ENCODE measurements at regions not wholly inside any gene's neighbourhood (a gene's known extent, or its start where the extent isn't known, plus 50 kb on each side); places are given as distances from the start of the nearest gene placed in this dataset.

DNA sequence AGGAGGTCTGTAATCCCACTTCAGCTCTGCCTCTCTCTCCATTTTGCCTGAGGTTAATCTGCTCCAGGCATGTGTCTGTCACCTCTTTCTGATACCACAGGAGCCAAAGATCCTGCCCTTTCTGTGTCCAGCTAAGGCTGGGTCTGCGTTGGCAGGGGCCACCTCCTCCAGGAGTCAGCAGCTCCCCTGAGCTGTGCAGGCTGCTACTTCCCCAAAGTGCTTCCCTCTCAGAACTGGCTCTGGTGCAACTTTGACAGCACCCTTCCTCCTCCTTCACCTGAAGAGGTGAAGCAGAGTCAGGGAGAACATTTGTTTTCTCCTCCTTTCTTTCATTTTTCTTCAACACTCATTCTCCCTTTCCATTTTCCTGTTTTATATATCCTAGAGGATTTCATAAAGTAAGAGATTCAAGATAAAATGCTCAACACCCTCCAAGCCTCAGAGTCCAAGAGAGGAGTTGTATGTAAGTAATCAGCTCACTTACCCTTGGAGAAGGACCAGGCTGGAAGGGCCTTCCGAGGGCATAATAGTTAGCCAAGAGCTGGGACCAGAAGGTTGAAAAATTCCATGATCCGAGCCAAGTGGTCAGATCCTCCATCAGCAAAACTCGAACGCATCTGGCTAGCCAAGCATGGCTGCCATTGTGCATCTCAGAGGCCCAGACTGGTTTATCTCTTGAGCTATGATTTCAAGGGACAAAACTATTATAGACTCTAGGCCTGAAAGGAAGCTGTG lies 257.3 kb downstream of the PTEN start:
- Histone ChIP-seq H3K36me3 (ENCODE audit: control insufficient read depth in 2 of 2, insufficient read depth in 1 of 2, low read length in 2 of 2) (no peaks in the 10 kb centered on the region), H3K4me3 (ENCODE audit: low read depth, low read length) (no peak overlapping the region), H3K4me1 (ENCODE audit: control insufficient read depth, insufficient read depth, low read length) (peaks cover 11% of the 10 kb centered on the region), H3K27ac (ENCODE audit: extremely low read depth, low read depth, low read length) (no peak overlapping the region), H3K9me3 (ENCODE audit: control insufficient read depth, insufficient read depth, low read depth, low read length) (no peaks in the 10 kb centered on the region)
- TF ChIP-seq ZNF544 (tag by site-specific recombination; IDR thresholded peaks at IDR 0.05): no peak
- TF ChIP-seq PRDM1 (tag by site-specific recombination; IDR thresholded peaks at IDR 0.05): no peak
- TF ChIP-seq ZNF837 (tag by site-specific recombination; IDR thresholded peaks at IDR 0.05): no peak
- no peak for TF ChIP-seq BCL11A (tag by site-specific recombination; IDR thresholded peaks at IDR 0.05; ENCODE audit: low read depth)
- no peak for TF ChIP-seq ZNF621 (tag by site-specific recombination; IDR thresholded peaks at IDR 0.05)
- TF ChIP-seq, protein P1, sequence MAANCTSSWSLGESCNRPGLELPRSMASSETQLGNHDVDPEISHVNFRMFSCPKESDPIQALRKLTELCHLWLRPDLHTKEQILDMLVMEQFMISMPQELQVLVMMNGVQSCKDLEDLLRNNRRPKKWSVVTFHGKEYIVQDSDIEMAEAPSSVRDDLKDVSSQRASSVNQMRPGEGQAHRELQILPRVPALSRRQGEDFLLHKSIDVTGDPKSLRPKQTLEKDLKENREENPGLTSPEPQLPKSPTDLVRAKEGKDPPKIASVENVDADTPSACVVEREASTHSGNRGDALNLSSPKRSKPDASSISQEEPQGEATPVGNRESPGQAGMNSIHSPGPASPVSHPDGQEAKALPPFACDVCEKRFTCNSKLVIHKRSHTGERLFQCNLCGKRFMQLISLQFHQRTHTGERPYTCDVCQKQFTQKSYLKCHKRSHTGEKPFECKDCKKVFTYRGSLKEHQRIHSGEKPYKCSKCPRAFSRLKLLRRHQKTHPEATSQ (tag by site-specific recombination; IDR thresholded peaks at IDR 0.05): no peak
- TF ChIP-seq YY2 (tag by site-specific recombination; IDR thresholded peaks at IDR 0.05): no peak
- no peak for TF ChIP-seq FEZF1 (tag by site-specific recombination; IDR thresholded peaks at IDR 0.05)
- TF ChIP-seq ZNF658 (tag by site-specific recombination; IDR thresholded peaks at IDR 0.05): no peak
- TF ChIP-seq, protein P2, sequence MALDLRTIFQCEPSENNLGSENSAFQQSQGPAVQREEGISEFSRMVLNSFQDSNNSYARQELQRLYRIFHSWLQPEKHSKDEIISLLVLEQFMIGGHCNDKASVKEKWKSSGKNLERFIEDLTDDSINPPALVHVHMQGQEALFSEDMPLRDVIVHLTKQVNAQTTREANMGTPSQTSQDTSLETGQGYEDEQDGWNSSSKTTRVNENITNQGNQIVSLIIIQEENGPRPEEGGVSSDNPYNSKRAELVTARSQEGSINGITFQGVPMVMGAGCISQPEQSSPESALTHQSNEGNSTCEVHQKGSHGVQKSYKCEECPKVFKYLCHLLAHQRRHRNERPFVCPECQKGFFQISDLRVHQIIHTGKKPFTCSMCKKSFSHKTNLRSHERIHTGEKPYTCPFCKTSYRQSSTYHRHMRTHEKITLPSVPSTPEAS (tag by site-specific recombination; IDR thresholded peaks at IDR 0.05): no peak
- no peak for TF ChIP-seq ZNF132 (tag by site-specific recombination; IDR thresholded peaks at IDR 0.05; ENCODE audit: borderline replicate concordance)
- TF ChIP-seq KLF9 (tag by site-specific recombination; IDR thresholded peaks at IDR 0.05; ENCODE audit: low read depth): no peak
- TF ChIP-seq ZNF585B (tag by site-specific recombination; IDR thresholded peaks at IDR 0.05): no peak
- TF ChIP-seq ZNF202 (tag by site-specific recombination; IDR thresholded peaks at IDR 0.05; ENCODE audit: borderline replicate concordance): no peak
- TF ChIP-seq GLIS1 (tag by site-specific recombination; IDR thresholded peaks at IDR 0.05): no peak
- TF ChIP-seq, protein P3, sequence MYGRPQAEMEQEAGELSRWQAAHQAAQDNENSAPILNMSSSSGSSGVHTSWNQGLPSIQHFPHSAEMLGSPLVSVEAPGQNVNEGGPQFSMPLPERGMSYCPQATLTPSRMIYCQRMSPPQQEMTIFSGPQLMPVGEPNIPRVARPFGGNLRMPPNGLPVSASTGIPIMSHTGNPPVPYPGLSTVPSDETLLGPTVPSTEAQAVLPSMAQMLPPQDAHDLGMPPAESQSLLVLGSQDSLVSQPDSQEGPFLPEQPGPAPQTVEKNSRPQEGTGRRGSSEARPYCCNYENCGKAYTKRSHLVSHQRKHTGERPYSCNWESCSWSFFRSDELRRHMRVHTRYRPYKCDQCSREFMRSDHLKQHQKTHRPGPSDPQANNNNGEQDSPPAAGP (tag by site-specific recombination; IDR thresholded peaks at IDR 0.05): no peak
- TF ChIP-seq ZNF112 (tag by site-specific recombination; IDR thresholded peaks at IDR 0.05): no peak
- ChIA-PET POLR2A (no interaction called here), CTCF (interaction anchor here (0.6 to 1.0 kb wide), 4 partner anchors 8 to 305 kb away, joined by 3 to 5 read pairs (median 4); no protein-coding TSS in a partner anchor)

DNA sequence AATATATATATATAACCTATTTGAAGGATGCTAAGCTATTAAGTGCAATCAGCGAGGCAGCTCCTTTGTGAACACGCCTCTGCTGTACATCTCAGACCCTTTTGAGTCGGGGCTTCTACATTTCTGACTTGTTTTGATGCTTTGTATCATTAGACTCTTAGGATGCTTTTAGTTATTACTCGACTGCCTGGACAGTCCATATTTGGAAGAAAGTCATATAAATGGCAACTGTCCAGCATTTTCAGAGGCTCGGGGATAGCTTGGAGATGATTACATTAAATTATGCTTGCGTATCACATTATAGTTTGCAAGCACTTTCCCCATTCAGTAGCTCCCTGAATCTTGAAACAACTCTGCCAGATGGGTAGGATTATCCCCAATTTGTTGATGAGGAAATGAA lies 257.9 kb downstream of the PTEN start:
- Histone ChIP-seq H3K27ac (ENCODE audit: extremely low read depth, low read depth, low read length) (no peak overlapping the region), H3K4me1 (ENCODE audit: control insufficient read depth, insufficient read depth, low read length) (peaks cover 6% of the 10 kb centered on the region; the same call in 1 of the 2 replicates), H3K4me3 (ENCODE audit: low read depth, low read length) (no peak overlapping the region), H3K9me3 (ENCODE audit: control insufficient read depth, insufficient read depth, low read depth, low read length) (no peaks in the 10 kb centered on the region), H3K36me3 (ENCODE audit: control insufficient read depth in 2 of 2, insufficient read depth in 1 of 2, low read length in 2 of 2) (no peaks in the 10 kb centered on the region)
- CTCF ChIA-PET: interaction anchor here (0.7 to 1.0 kb wide), 3 partner anchors 9 to 268 kb away, joined by 3 to 5 read pairs (median 4); no protein-coding TSS in a partner anchor
- POLR2A ChIA-PET: no interaction called here
- TF ChIP-seq ZNF48 (tag by site-specific recombination; IDR thresholded peaks at IDR 0.05): no peak
- no peak for TF ChIP-seq SP7 (tag by site-specific recombination; IDR thresholded peaks at IDR 0.05)
- TF ChIP-seq, protein P4, sequence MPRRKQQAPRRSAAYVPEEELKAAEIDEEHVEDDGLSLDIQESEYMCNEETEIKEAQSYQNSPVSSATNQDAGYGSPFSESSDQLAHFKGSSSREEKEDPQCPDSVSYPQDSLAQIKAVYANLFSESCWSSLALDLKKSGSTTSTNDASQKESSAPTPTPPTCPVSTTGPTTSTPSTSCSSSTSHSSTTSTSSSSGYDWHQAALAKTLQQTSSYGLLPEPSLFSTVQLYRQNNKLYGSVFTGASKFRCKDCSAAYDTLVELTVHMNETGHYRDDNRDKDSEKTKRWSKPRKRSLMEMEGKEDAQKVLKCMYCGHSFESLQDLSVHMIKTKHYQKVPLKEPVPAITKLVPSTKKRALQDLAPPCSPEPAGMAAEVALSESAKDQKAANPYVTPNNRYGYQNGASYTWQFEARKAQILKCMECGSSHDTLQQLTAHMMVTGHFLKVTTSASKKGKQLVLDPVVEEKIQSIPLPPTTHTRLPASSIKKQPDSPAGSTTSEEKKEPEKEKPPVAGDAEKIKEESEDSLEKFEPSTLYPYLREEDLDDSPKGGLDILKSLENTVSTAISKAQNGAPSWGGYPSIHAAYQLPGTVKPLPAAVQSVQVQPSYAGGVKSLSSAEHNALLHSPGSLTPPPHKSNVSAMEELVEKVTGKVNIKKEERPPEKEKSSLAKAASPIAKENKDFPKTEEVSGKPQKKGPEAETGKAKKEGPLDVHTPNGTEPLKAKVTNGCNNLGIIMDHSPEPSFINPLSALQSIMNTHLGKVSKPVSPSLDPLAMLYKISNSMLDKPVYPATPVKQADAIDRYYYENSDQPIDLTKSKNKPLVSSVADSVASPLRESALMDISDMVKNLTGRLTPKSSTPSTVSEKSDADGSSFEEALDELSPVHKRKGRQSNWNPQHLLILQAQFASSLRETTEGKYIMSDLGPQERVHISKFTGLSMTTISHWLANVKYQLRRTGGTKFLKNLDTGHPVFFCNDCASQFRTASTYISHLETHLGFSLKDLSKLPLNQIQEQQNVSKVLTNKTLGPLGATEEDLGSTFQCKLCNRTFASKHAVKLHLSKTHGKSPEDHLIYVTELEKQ (tag by site-specific recombination; IDR thresholded peaks at IDR 0.05; ENCODE audit: borderline replicate concordance): no peak
- TF ChIP-seq BCL11B (tag by site-specific recombination; IDR thresholded peaks at IDR 0.05; ENCODE audit: low read depth): no peak
- TF ChIP-seq, protein P5, sequence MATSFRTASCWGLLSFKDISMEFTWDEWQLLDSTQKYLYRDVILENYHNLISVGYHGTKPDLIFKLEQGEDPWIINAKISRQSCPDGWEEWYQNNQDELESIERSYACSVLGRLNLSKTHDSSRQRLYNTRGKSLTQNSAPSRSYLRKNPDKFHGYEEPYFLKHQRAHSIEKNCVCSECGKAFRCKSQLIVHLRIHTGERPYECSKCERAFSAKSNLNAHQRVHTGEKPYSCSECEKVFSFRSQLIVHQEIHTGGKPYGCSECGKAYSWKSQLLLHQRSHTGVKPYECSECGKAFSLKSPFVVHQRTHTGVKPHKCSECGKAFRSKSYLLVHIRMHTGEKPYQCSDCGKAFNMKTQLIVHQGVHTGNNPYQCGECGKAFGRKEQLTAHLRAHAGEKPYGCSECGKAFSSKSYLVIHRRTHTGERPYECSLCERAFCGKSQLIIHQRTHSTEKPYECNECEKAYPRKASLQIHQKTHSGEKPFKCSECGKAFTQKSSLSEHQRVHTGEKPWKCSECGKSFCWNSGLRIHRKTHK (tag by site-specific recombination; IDR thresholded peaks at IDR 0.05): no peak
- TF ChIP-seq, protein P6, sequence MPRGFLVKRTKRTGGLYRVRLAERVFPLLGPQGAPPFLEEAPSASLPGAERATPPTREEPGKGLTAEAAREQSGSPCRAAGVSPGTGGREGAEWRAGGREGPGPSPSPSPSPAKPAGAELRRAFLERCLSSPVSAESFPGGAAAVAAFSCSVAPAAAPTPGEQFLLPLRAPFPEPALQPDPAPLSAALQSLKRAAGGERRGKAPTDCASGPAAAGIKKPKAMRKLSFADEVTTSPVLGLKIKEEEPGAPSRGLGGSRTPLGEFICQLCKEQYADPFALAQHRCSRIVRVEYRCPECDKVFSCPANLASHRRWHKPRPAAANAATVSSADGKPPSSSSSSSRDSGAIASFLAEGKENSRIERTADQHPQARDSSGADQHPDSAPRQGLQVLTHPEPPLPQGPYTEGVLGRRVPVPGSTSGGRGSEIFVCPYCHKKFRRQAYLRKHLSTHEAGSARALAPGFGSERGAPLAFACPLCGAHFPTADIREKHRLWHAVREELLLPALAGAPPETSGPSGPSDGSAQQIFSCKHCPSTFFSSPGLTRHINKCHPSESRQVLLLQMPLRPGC (tag by site-specific recombination; IDR thresholded peaks at IDR 0.05): no peak
